Mesothelial cell of epicardium (in vitro differentiated cells): ENCODE measurements at regions not wholly inside any gene's neighbourhood (a gene's known extent, or its start where the extent isn't known, plus 50 kb on each side); places are given as distances from the start of the nearest gene placed in this dataset.

Experiments
- DNase-seq, 2 experiments: peaks; one replicate each; pipeline ENCODE4 v3.0.0; 2021; ENCODE audit warnings: low spot score in 2 of 2; ENCODE audit not compliant: unreplicated experiment in 2 of 2
- H3K27ac Mint-ChIP-seq: 2 replicates; pipeline ENCODE4 v1.8.0; 2021; ENCODE audit warnings: mixed read lengths
- H3K27me3 Mint-ChIP-seq: 2 replicates; pipeline ENCODE4 v1.8.0; 2021; ENCODE audit warnings: low read depth, mixed read lengths
- H3K36me3 Mint-ChIP-seq: 2 replicates; pipeline ENCODE4 v1.8.0; 2021; ENCODE audit warnings: mixed read lengths
- H3K4me1 Mint-ChIP-seq: 2 replicates; pipeline ENCODE4 v1.8.0; 2021; ENCODE audit warnings: mixed read lengths
- H3K4me3 Mint-ChIP-seq: 2 replicates; pipeline ENCODE4 v1.8.0; 2021; ENCODE audit warnings: mild to moderate bottlenecking, moderate library complexity, mixed read lengths
- H3K9me3 Mint-ChIP-seq: 2 replicates; pipeline ENCODE4 v1.8.0; 2021; ENCODE audit warnings: mixed read lengths
- CTCF ChIP-seq: fragments of 200-600 bp; sonication (generic); IDR thresholded peaks from one replicate; pipeline ENCODE4 v1.5.0; 2021; ENCODE audit warnings: antibody characterized with exemption; ENCODE audit not compliant: unreplicated experiment

GRCh38 chr2:122884889-122885288, 1129.4 kb downstream of the TSN start:
- Mint-ChIP-seq H3K9me3 (no peaks in the 10 kb centered on the region), H3K27ac (no peak overlapping the region), H3K36me3 (no peaks in the 10 kb centered on the region), H3K4me1 (no peaks in the 10 kb centered on the region), H3K4me3 (no peak overlapping the region), H3K27me3 (peaks cover 4% of the 10 kb centered on the region)
- no peak for DNase-seq
- no peak for TF ChIP-seq CTCF

- Mint-ChIP-seq H3K27ac (no peak overlapping the region), H3K9me3 (peaks cover 4% of the 10 kb centered on the region), H3K36me3 (no peaks in the 10 kb centered on the region), H3K4me1 (no peaks in the 10 kb centered on the region), H3K4me3 (no peak overlapping the region), H3K27me3 (peaks cover 4% of the 10 kb centered on the region)
- TF ChIP-seq CTCF: no peak
- no peak for DNase-seq
Measured at GRCh38 chr2:122885436-122885835, 1130.0 kb downstream of the TSN start.

- Mint-ChIP-seq H3K9me3 (peaks cover 7% of the 10 kb centered on the region), H3K27ac (no peak overlapping the region), H3K36me3 (no peaks in the 10 kb centered on the region), H3K4me3 (no peak overlapping the region), H3K27me3 (peaks cover 4% of the 10 kb centered on the region), H3K4me1 (no peaks in the 10 kb centered on the region)
- TF ChIP-seq CTCF: no peak
- no peak for DNase-seq
Measured at GRCh38 chr2:122886479-122887145, 1131.2 kb downstream of the TSN start.

- peaks cover 5% of the 10 kb centered on the region for H3K27me3 Mint-ChIP-seq
- TF ChIP-seq CTCF: no peak
- no peak overlapping the region for H3K4me3 Mint-ChIP-seq
- peaks cover 24% of the 10 kb centered on the region for H3K9me3 Mint-ChIP-seq
- no peak for DNase-seq
- no peaks in the 10 kb centered on the region for H3K36me3 Mint-ChIP-seq
- no peak overlapping the region for H3K27ac Mint-ChIP-seq
- no peaks in the 10 kb centered on the region for H3K4me1 Mint-ChIP-seq
Measured at GRCh38 chr2:122899614-122900013, 1125.5 kb upstream of the CNTNAP5 start.

GRCh38 chr2:122905431-122905830, 1119.7 kb upstream of the CNTNAP5 start:
- no peak for DNase-seq
- Mint-ChIP-seq H3K27me3 (peaks cover 8% of the 10 kb centered on the region), H3K27ac (no peak overlapping the region), H3K9me3 (peaks cover 12% of the 10 kb centered on the region), H3K4me3 (no peak overlapping the region), H3K4me1 (peaks cover 5% of the 10 kb centered on the region), H3K36me3 (no peaks in the 10 kb centered on the region)
- TF ChIP-seq CTCF: no peak

- H3K36me3 Mint-ChIP-seq: no peaks in the 10 kb centered on the region
- H3K9me3 Mint-ChIP-seq: no peaks in the 10 kb centered on the region
- peaks cover 5% of the 10 kb centered on the region for H3K4me1 Mint-ChIP-seq
- peaks cover 6% of the 10 kb centered on the region for H3K27me3 Mint-ChIP-seq
- no peak for TF ChIP-seq CTCF
- H3K27ac Mint-ChIP-seq: no peak overlapping the region
- H3K4me3 Mint-ChIP-seq: no peak overlapping the region
- no peak for DNase-seq
Measured at GRCh38 chr2:122908159-122908558, 1116.9 kb upstream of the CNTNAP5 start.
